Peyer's patch (tissue), 4 donors: ENCODE measurements at regions not wholly inside any gene's neighbourhood (a gene's known extent, or its start where the extent isn't known, plus 50 kb on each side); places are given as distances from the start of the nearest gene placed in this dataset.

Experiments
- POLR2A ChIP-seq, 2 donors: fragments of 450-650 bp; IDR thresholded peaks; one replicate each; pipeline ENCODE4 v1.5.1; 2017; ENCODE audit warnings: antibody characterized with exemption in 2 of 2, mild to moderate bottlenecking in 2 of 2, moderate library complexity in 2 of 2
- TF ChIP-seq, protein P1 (sequence below), 6 experiments: fragments of 450-650 bp in 4 of 6; fragments of 200-600 bp in 2 of 6; sonication (generic) in 1 of 6; IDR thresholded peaks; one replicate each; pipeline ENCODE4 v1.5.1; 2017 to 2019; ENCODE audit warnings: antibody characterized with exemption in 6 of 6, mild to moderate bottlenecking in 3 of 6, moderate library complexity in 1 of 6

GRCh38 chr7:142469696-142470543, 212.1 kb upstream of the PRSS58 start:
- TF ChIP-seq, protein P1, sequence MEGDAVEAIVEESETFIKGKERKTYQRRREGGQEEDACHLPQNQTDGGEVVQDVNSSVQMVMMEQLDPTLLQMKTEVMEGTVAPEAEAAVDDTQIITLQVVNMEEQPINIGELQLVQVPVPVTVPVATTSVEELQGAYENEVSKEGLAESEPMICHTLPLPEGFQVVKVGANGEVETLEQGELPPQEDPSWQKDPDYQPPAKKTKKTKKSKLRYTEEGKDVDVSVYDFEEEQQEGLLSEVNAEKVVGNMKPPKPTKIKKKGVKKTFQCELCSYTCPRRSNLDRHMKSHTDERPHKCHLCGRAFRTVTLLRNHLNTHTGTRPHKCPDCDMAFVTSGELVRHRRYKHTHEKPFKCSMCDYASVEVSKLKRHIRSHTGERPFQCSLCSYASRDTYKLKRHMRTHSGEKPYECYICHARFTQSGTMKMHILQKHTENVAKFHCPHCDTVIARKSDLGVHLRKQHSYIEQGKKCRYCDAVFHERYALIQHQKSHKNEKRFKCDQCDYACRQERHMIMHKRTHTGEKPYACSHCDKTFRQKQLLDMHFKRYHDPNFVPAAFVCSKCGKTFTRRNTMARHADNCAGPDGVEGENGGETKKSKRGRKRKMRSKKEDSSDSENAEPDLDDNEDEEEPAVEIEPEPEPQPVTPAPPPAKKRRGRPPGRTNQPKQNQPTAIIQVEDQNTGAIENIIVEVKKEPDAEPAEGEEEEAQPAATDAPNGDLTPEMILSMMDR (IDR thresholded peaks at IDR 0.05) = no peak
- TF ChIP-seq POLR2A (IDR thresholded peaks at IDR 0.05) = no peak
